A549 (cell line): ENCODE measurements at regions not wholly inside any gene's neighbourhood (a gene's known extent, or its start where the extent isn't known, plus 50 kb on each side); places are given as distances from the start of the nearest gene placed in this dataset.

Source experiments
- ATAC-seq, 2 experiments: fragments of 200-7000 bp in 1 of 2; fragments of >200 bp in 1 of 2; cut with Nextera tagmentation in 1 of 2; cut with Tn5 transposase in 1 of 2; 3 replicates each; pipeline versions ENCODE4 v1.8.0 to v1.9.1; 2018 to 2020; ENCODE audit warnings: mild to moderate bottlenecking in 1 of 2, moderate library complexity in 1 of 2
- CTCF ChIA-PET: fragments of 300-600 bp; sonication (Branson Sonifier 250); formaldehyde crosslinking; extraction: SDS; loops from one replicate; lab custom pipeline; 2021; ENCODE audit warnings: antibody characterized with exemption, inconsistent platforms; lab: Yijun Ruan, JAX
- POLR2A ChIA-PET: fragments of 350-600 bp; formaldehyde crosslinking; extraction: SDS; loops from one replicate; lab custom pipeline; 2021; ENCODE audit warnings: antibody characterized with exemption, inconsistent platforms; lab: Yijun Ruan, JAX
- DNase-seq, 2 experiments: peaks; one replicate each; pipeline versions ENCODE4 v3.0.0 to v3.0.0-alpha.2; 2011 to 2016; ENCODE audit warnings: low read depth in 1 of 2, low spot score in 1 of 2
- FAIRE-seq: peaks from 2 replicates; lab custom pipeline; 2011; peaks lifted over from hg19 to GRCh38; lab: Jason Lieb, UNC
- H3K27ac ChIP-seq, 2 experiments: fragments of >200 bp; sonication (Bioruptor Twin); formaldehyde crosslinking; 3 replicates each; pipeline ENCODE4 v1.5.1; 2016 to 2017
- H3K4me1 ChIP-seq: fragments of >200 bp; sonication (Bioruptor Twin); formaldehyde crosslinking; 3 replicates; pipeline ENCODE4 v1.6.1; 2016
- H3K4me2 ChIP-seq: fragments of >200 bp; sonication (Bioruptor Twin); formaldehyde crosslinking; 3 replicates; pipeline ENCODE4 v1.6.1; 2016
- H3K4me3 ChIP-seq: fragments of >200 bp; sonication (Bioruptor Twin); formaldehyde crosslinking; 3 replicates; pipeline ENCODE4 v1.5.1; 2016
- H3K9me3 ChIP-seq: fragments of >200 bp; sonication (Bioruptor Twin); formaldehyde crosslinking; 3 replicates; pipeline ENCODE4 v1.6.1; 2016
- CHD4 ChIP-seq: fragments of 200-600 bp; sonication (generic); IDR thresholded peaks from 2 replicates; pipeline ENCODE4 v1.6.1; 2016; ENCODE audit warnings: antibody characterized with exemption, mild to moderate bottlenecking, borderline replicate concordance
- FOSB ChIP-seq: fragments of 250-450 bp; sonication (Bioruptor Pico); IDR thresholded peaks from 2 replicates; pipeline ENCODE4 v1.5.0; 2020; ENCODE audit warnings: mild to moderate bottlenecking, moderate library complexity
- HMGXB4 ChIP-seq: fragments of 250-450 bp; sonication (Bioruptor Pico); IDR thresholded peaks from 2 replicates; pipeline ENCODE4 v1.5.0; 2021; ENCODE audit warnings: mild to moderate bottlenecking, moderate library complexity, borderline replicate concordance
- KDM1A ChIP-seq: fragments of 200-600 bp; sonication (generic); IDR thresholded peaks from 2 replicates; pipeline ENCODE4 v1.6.1; 2016; ENCODE audit warnings: low read depth, mild to moderate bottlenecking
- MAFK ChIP-seq: fragments of 450-650 bp; IDR thresholded peaks from 2 replicates; pipeline ENCODE4 v1.6.1; 2014; ENCODE audit not compliant: partially characterized antibody
- MAX ChIP-seq: IDR thresholded peaks from 2 replicates; pipeline ENCODE4 v1.6.1; 2012
- NFE2L2 ChIP-seq: fragments of 150-350 bp; conservative IDR thresholded peaks from 2 replicates; pipeline ENCODE4 v1.6.1; 2014; ENCODE audit warnings: low read length
- NR3C1 ChIP-seq: fragments of >200 bp; sonication (Bioruptor Twin); formaldehyde crosslinking; IDR thresholded peaks from 3 replicates; pipeline ENCODE4 v1.6.1; 2017
- PBX3 ChIP-seq: IDR thresholded peaks from 2 replicates; pipeline ENCODE4 v1.6.1; 2012
- PHF8 ChIP-seq: fragments of 200-600 bp; sonication (generic); IDR thresholded peaks from 2 replicates; pipeline ENCODE4 v1.6.1; 2016; ENCODE audit warnings: low read depth, mild to moderate bottlenecking, antibody characterized with exemption, moderate library complexity, borderline replicate concordance
- POLR2A ChIP-seq: IDR thresholded peaks from 2 replicates; pipeline ENCODE4 v1.6.1; 2012; ENCODE audit warnings: mild to moderate bottlenecking, low read length
- POLR2AphosphoS2 ChIP-seq: conservative IDR thresholded peaks from 2 replicates; pipeline ENCODE4 v1.6.1; 2012; ENCODE audit warnings: low read length, improper control_type of control experiment, inconsistent platforms
- RARB ChIP-seq: fragments of 250-450 bp; sonication (Bioruptor Pico); IDR thresholded peaks from 2 replicates; pipeline ENCODE4 v1.8.0; 2021; ENCODE audit warnings: mild to moderate bottlenecking, moderate library complexity
- REST ChIP-seq: fragments of 200-600 bp; sonication (generic); IDR thresholded peaks from 2 replicates; pipeline ENCODE4 v1.6.1; 2016; ENCODE audit warnings: antibody characterized with exemption, mild to moderate bottlenecking, moderate library complexity
- TFCP2L1 ChIP-seq: fragments of 250-450 bp; sonication (Bioruptor Pico); IDR thresholded peaks from 2 replicates; pipeline ENCODE4 v1.5.0; 2021; ENCODE audit warnings: mild to moderate bottlenecking
- TP53 ChIP-seq: fragments of 250-450 bp; sonication (Bioruptor Pico); IDR thresholded peaks from 2 replicates; pipeline ENCODE4 v1.5.0; 2021; ENCODE audit warnings: mild to moderate bottlenecking, moderate library complexity
- ZC3H11A ChIP-seq: fragments of 450-650 bp; IDR thresholded peaks from 2 replicates; pipeline ENCODE4 v1.6.1; 2014; ENCODE audit warnings: antibody characterized with exemption, mild to moderate bottlenecking
- ZNF302 ChIP-seq: fragments of 250-450 bp; sonication (Bioruptor Pico); IDR thresholded peaks from 2 replicates; pipeline ENCODE4 v1.9.0; 2021; ENCODE audit warnings: inconsistent platforms, mild to moderate bottlenecking, moderate library complexity
- WGBS: methylation state at CpG from one replicate; pipeline ENCODE4 v1.1.6; 2017; ENCODE audit errors: missing lambda C conversion rate; 5-methylcytosine and 5-hydroxymethylcytosine counted together
- TF ChIP-seq, protein P1 (sequence below): fragments of >200 bp; sonication (Bioruptor Twin); formaldehyde crosslinking; IDR thresholded peaks from 2 replicates; pipeline ENCODE4 v1.6.1; 2016

GRCh38 chr9:108496846-108497245 lies 358.9 kb downstream of the ACTL7B start (continued):
- TF ChIP-seq FOSB (CRISPR knock-in tag): no peak
- no peak for TF ChIP-seq RARB (CRISPR knock-in tag)
- no peak for TF ChIP-seq NFE2L2
- TF ChIP-seq POLR2AphosphoS2: no peak
- no peak for TF ChIP-seq TP53

DNA sequence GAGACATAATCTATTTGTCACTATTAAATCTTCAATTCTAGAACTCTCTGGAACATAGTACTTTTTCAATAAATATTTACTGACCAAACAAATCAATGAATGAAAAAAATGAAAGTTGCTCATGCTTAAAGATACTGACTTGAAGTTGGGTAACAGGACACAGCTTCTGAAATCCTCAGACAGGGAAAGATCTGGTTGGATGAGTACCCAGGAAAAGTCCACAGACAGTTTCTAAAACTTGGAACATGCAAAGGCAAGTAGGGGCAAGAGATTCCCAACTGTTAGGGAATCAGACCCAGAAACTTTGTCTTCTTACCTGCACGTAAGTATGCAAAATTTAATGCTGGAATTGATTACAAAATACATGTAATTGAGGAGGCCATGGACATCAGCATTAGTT lies 366.2 kb downstream of the ACTL7B start:
- ATAC-seq (no peak), FAIRE-seq (no peak), DNase-seq (no peak)
- no peak overlapping the region for H3K4me3 ChIP-seq
- H3K9me3 ChIP-seq: no peaks in the 10 kb centered on the region
- H3K27ac ChIP-seq: no peak overlapping the region
- TF ChIP-seq MAX: no peak
- no peak for TF ChIP-seq PHF8
- TF ChIP-seq TFCP2L1 (CRISPR knock-in tag): no peak
- TF ChIP-seq FOSB (CRISPR knock-in tag): no peak
- no peak for TF ChIP-seq POLR2A
- no peak for TF ChIP-seq ZNF302
- TF ChIP-seq REST: no peak
- no peak for TF ChIP-seq PBX3
- TF ChIP-seq, protein P1, sequence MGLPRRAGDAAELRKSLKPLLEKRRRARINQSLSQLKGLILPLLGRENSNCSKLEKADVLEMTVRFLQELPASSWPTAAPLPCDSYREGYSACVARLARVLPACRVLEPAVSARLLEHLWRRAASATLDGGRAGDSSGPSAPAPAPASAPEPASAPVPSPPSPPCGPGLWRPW: no peak
- H3K4me2 ChIP-seq: no peak overlapping the region
- H3K4me1 ChIP-seq: no peaks in the 10 kb centered on the region
- ChIA-PET POLR2A (no interaction called here), CTCF (interaction anchor here (0.8 kb wide), 1 partner anchor 75 kb away, joined by 3 read pairs; no protein-coding TSS in a partner anchor)
- 76% methylated on average over 1 of the region's 1 CpG for WGBS

GRCh38 chr9:108486831-108487230 lies 369.0 kb downstream of the ACTL7B start:
- H3K4me2 ChIP-seq: no peak overlapping the region
- 64% methylated on average over 2 of the region's 2 CpGs for WGBS
- no peaks in the 10 kb centered on the region for H3K9me3 ChIP-seq
- TF ChIP-seq MAFK (peak; percentile 3), HMGXB4 (CRISPR knock-in tag) (no peak)
- TF ChIP-seq, all 56 proteins: peak for 1
- no peak for DNase-seq
- ChIA-PET POLR2A (no interaction called here), CTCF (interaction anchor here (0.9 to 2.1 kb wide), 2 partner anchors 19 to 24 kb away, joined by 3 to 5 read pairs; no protein-coding TSS in a partner anchor)
- no peak for FAIRE-seq
- no peak overlapping the region for H3K27ac ChIP-seq
- no peak for ATAC-seq
- H3K4me3 ChIP-seq: no peak overlapping the region
- no peaks in the 10 kb centered on the region for H3K4me1 ChIP-seq

DNA sequence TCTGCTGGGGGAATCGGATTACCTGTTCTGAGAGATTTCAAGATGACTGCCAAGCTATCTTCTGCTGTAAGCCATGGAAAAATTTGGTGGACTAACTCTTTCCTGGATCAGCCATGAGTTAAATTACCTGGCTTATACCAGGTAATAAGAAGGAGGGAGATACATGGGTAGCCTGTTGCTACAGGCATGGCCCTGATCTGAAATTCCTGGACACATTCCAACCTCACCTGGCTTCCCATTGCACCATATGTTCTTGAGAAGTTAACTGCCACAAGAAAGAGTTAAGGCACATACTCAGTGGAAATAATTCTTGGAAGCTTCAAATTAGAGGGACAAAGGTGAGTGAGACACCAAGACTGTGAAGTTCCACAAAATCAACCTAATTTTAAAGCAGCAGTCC lies 371.3 kb downstream of the ACTL7B start:
- H3K4me3 ChIP-seq: no peak overlapping the region
- H3K9me3 ChIP-seq: no peaks in the 10 kb centered on the region
- no peak for TF ChIP-seq KDM1A
- TF ChIP-seq ZC3H11A: no peak
- TF ChIP-seq NR3C1: no peak
- no peak for TF ChIP-seq FOSB (CRISPR knock-in tag)
- no peak for TF ChIP-seq CHD4
- TF ChIP-seq ZNF302: no peak
- no peak for TF ChIP-seq REST
- TF ChIP-seq, all 56 proteins: peak for 0
- H3K27ac ChIP-seq: no peak overlapping the region
- ChIA-PET POLR2A (no interaction called here), CTCF (interaction anchor here (0.9 to 2.1 kb wide), 4 partner anchors 12 to 278 kb away, joined by 3 to 6 read pairs (median 4); no protein-coding TSS in a partner anchor)
- WGBS: 88% methylated on average over 1 of the region's 1 CpG
- DNase-seq (no peak), ATAC-seq (no peak), FAIRE-seq (no peak)
- peaks cover 1% of the 10 kb centered on the region; the same call in 2 of the 3 replicates for H3K4me1 ChIP-seq
- no peak overlapping the region for H3K4me2 ChIP-seq
